H9 (cell line): ENCODE measurements at regions not wholly inside any gene's neighbourhood (a gene's known extent, or its start where the extent isn't known, plus 50 kb on each side); places are given as distances from the start of the nearest gene placed in this dataset.

Experiments
- DNase-seq: peaks from one replicate; pipeline ENCODE4 v3.0.0-alpha.2; 2017
- H2AFZ ChIP-seq: one replicate; pipeline ENCODE4 v1.6.1; 2013; ENCODE audit warnings: mild to moderate bottlenecking, low read length, control low read depth, moderate library complexity
- H2AK5ac ChIP-seq: 2 replicates; pipeline ENCODE4 v1.6.1; 2013; ENCODE audit warnings: low read length, control low read depth, mixed read lengths; ENCODE audit not compliant: insufficient read length
- H2BK120ac ChIP-seq: one replicate; pipeline ENCODE4 v1.6.1; 2013; ENCODE audit warnings: low read depth, mild to moderate bottlenecking, low read length, control low read depth, inconsistent platforms; ENCODE audit not compliant: poor library complexity, severe bottlenecking
- H2BK12ac ChIP-seq: 2 replicates; pipeline ENCODE4 v1.6.1; 2013; ENCODE audit warnings: low read length, control low read depth, mixed read lengths, low read depth; ENCODE audit not compliant: insufficient read length
- H2BK15ac ChIP-seq: 2 replicates; pipeline ENCODE4 v1.6.1; 2013; ENCODE audit warnings: low read depth, low read length, control low read depth
- H2BK20ac ChIP-seq: one replicate; pipeline ENCODE4 v1.6.1; 2013; ENCODE audit warnings: low read depth, mild to moderate bottlenecking, low read length, control low read depth, inconsistent platforms; ENCODE audit not compliant: poor library complexity, severe bottlenecking
- H2BK5ac ChIP-seq: 2 replicates; pipeline ENCODE4 v1.6.1; 2013; ENCODE audit warnings: low read length, control low read depth, mixed read lengths; ENCODE audit not compliant: insufficient read length
- H3K14ac ChIP-seq: 2 replicates; pipeline ENCODE4 v1.6.1; 2013; ENCODE audit warnings: low read length, control low read depth; ENCODE audit not compliant: insufficient read depth
- H3K18ac ChIP-seq: 2 replicates; pipeline ENCODE4 v1.6.1; 2013; ENCODE audit warnings: low read depth, mild to moderate bottlenecking, mixed read lengths, low read length, control low read depth; ENCODE audit not compliant: insufficient read length
- H3K23ac ChIP-seq: 2 replicates; pipeline ENCODE4 v1.6.1; 2013; ENCODE audit warnings: low read length, control low read depth, mixed read lengths, low read depth; ENCODE audit not compliant: insufficient read length
- H3K23me2 ChIP-seq: 2 replicates; pipeline ENCODE4 v1.6.1; 2013; ENCODE audit warnings: low read depth, mild to moderate bottlenecking, mixed read lengths, low read length, control low read depth; ENCODE audit not compliant: insufficient read length, poor library complexity, severe bottlenecking
- H3K27ac ChIP-seq: 2 replicates; pipeline ENCODE4 v1.5.1; 2013; ENCODE audit warnings: low read length, control low read depth, mixed read lengths, low read depth; ENCODE audit not compliant: insufficient read length
- H3K27me3 ChIP-seq: 2 replicates; pipeline ENCODE4 v1.6.1; 2013; ENCODE audit warnings: low read length, control low read depth, inconsistent platforms; ENCODE audit not compliant: insufficient read depth
- H3K4ac ChIP-seq: 2 replicates; pipeline ENCODE4 v1.6.1; 2013; ENCODE audit warnings: low read depth, mild to moderate bottlenecking, control low read depth, inconsistent platforms, low read length, moderate library complexity
- H3K4me1 ChIP-seq: 2 replicates; pipeline ENCODE4 v1.6.1; 2013; ENCODE audit warnings: low read length, control low read depth, inconsistent platforms; ENCODE audit not compliant: insufficient read depth
- H3K4me2 ChIP-seq: 2 replicates; pipeline ENCODE4 v1.6.1; 2013; ENCODE audit warnings: low read length, control low read depth, mixed read lengths; ENCODE audit not compliant: insufficient read length, insufficient read depth
- H3K56ac ChIP-seq: 2 replicates; pipeline ENCODE4 v1.6.1; 2013; ENCODE audit warnings: low read depth, mild to moderate bottlenecking, mixed read lengths, low read length, control low read depth; ENCODE audit not compliant: insufficient read length
- H3K79me1 ChIP-seq: 2 replicates; pipeline ENCODE4 v1.6.1; 2013; ENCODE audit warnings: low read depth, mild to moderate bottlenecking, moderate library complexity, low read length, control low read depth, inconsistent platforms; ENCODE audit not compliant: insufficient read depth, poor library complexity, severe bottlenecking
- H3K79me2 ChIP-seq: 2 replicates; pipeline ENCODE4 v1.6.1; 2013; ENCODE audit warnings: low read length, control low read depth, inconsistent platforms; ENCODE audit not compliant: insufficient read depth
- H3K9ac ChIP-seq: 2 replicates; pipeline ENCODE4 v1.6.1; 2013; ENCODE audit warnings: low read length, control low read depth, mixed read lengths; ENCODE audit not compliant: insufficient read length; ENCODE audit errors: extremely low read depth
- H3K9me3 ChIP-seq: one replicate; pipeline ENCODE4 v1.6.1; 2013; ENCODE audit warnings: low read depth, low read length, inconsistent platforms; ENCODE audit not compliant: control insufficient read depth
- H3T11ph ChIP-seq: one replicate; pipeline ENCODE4 v1.6.1; 2013; ENCODE audit warnings: mild to moderate bottlenecking, low read length, control low read depth, inconsistent platforms
- H4K20me1 ChIP-seq: one replicate; pipeline ENCODE4 v1.6.1; 2013; ENCODE audit not compliant: control insufficient read depth, insufficient read length, insufficient read depth
- H4K5ac ChIP-seq: 2 replicates; pipeline ENCODE4 v1.6.1; 2013; ENCODE audit warnings: low read depth, mild to moderate bottlenecking, mixed read lengths, low read length, control low read depth; ENCODE audit not compliant: insufficient read length
- H4K8ac ChIP-seq: replicated peaks from 2 replicates; pipeline ENCODE4 v1.6.1; 2013; ENCODE audit warnings: low read length, control low read depth, mixed read lengths, low read depth; ENCODE audit not compliant: insufficient read length
- H4K91ac ChIP-seq: 2 replicates; pipeline ENCODE4 v1.6.1; 2013; ENCODE audit warnings: low read depth, mild to moderate bottlenecking, moderate library complexity, mixed read lengths, low read length, control low read depth; ENCODE audit not compliant: insufficient read length
- H3K27ac Mint-ChIP-seq, 3 experiments: 2 replicates in 2 of 3; 3 replicates in 1 of 3; pipeline ENCODE4 v1.8.0; 2020 to 2021; ENCODE audit warnings: mixed read lengths in 3 of 3, mild to moderate bottlenecking in 1 of 3, moderate library complexity in 1 of 3
- H3K27me3 Mint-ChIP-seq: 2 replicates; pipeline ENCODE4 v1.8.0; 2021; ENCODE audit warnings: low read depth, mild to moderate bottlenecking, moderate library complexity, mixed read lengths
- H3K36me3 Mint-ChIP-seq, 3 experiments: 2 replicates in 2 of 3; 3 replicates in 1 of 3; pipeline ENCODE4 v1.8.0; 2020 to 2021; ENCODE audit warnings: low read depth in 3 of 3, mixed read lengths in 3 of 3; ENCODE audit not compliant: insufficient read depth in 1 of 3
- H3K4me1 Mint-ChIP-seq, 2 experiments: 2 replicates each; pipeline ENCODE4 v1.8.0; 2020; ENCODE audit warnings: mixed read lengths in 2 of 2
- H3K4me3 Mint-ChIP-seq, 2 experiments: 2 replicates in 1 of 2; 3 replicates in 1 of 2; pipeline ENCODE4 v1.8.0; 2020 to 2021; ENCODE audit warnings: mild to moderate bottlenecking in 2 of 2, mixed read lengths in 2 of 2, moderate library complexity in 1 of 2
- H3K9me3 Mint-ChIP-seq, 2 experiments: 2 replicates in 1 of 2; 3 replicates in 1 of 2; pipeline ENCODE4 v1.8.0; 2020; ENCODE audit warnings: mild to moderate bottlenecking in 2 of 2, mixed read lengths in 2 of 2, moderate library complexity in 1 of 2
- CTCF ChIP-seq: fragments of 200-600 bp; sonication (generic); conservative IDR thresholded peaks from 3 replicates; pipeline ENCODE4 v1.8.0; 2021; ENCODE audit warnings: antibody characterized with exemption, mild to moderate bottlenecking
- WGBS: extraction: QIAGEN DNeasy Blood & Tissue Kit; methylation state at CpG from one replicate; pipeline ENCODE4 v1.1.7; 2013; ENCODE audit warnings: missing lambda C conversion rate, low lambda C conversion rate, mixed read lengths; ENCODE audit not compliant: insufficient read length; ENCODE audit errors: extremely low coverage; 5-methylcytosine and 5-hydroxymethylcytosine counted together

- Histone ChIP-seq H3T11ph (no peak overlapping the region), H4K5ac (no peak overlapping the region), H3K4me2 (no peak overlapping the region), H3K14ac (no peak overlapping the region), H3K23ac (no peak overlapping the region), H3K4me1 (no peaks in the 10 kb centered on the region), H3K4ac (no peak overlapping the region), H2BK15ac (no peak overlapping the region), H3K9ac (no peak overlapping the region), H2BK5ac (no peak overlapping the region), H2BK12ac (no peak overlapping the region), H4K8ac (no peak overlapping the region), H3K27ac (no peak overlapping the region), H2BK120ac (no peak overlapping the region), H3K79me2 (no peaks in the 10 kb centered on the region), H3K27me3 (no peaks in the 10 kb centered on the region), H3K23me2 (no peaks in the 10 kb centered on the region), H2BK20ac (no peak overlapping the region), H4K20me1 (no peaks in the 10 kb centered on the region), H3K9me3 (peaks cover 6% of the 10 kb centered on the region), H3K56ac (no peak overlapping the region), H3K18ac (no peak overlapping the region), H3K79me1 (no peaks in the 10 kb centered on the region), H4K91ac (no peak overlapping the region), H2AK5ac (no peak overlapping the region), H2AFZ (no peak overlapping the region)
- no CpG with 5 or more reads among the region's 3 CpGs for WGBS
- H3K27me3 Mint-ChIP-seq = no peaks in the 10 kb centered on the region
- H3K4me1 Mint-ChIP-seq = peaks cover 22 to 38% of the 10 kb centered on the region in 2 experiments
- peaks cover 12 to 22% (median 16%) of the 10 kb centered on the region in 3 experiments for H3K36me3 Mint-ChIP-seq
- DNase-seq = no peak
- TF ChIP-seq CTCF = no peak
- H3K9me3 Mint-ChIP-seq = peaks cover 23 to 27% of the 10 kb centered on the region in 2 experiments
- H3K27ac Mint-ChIP-seq = no peak overlapping the region
- no peak overlapping the region for H3K4me3 Mint-ChIP-seq
Measured at GRCh38 chr5:86765778-86766502, 148.2 kb downstream of the COX7C start.
